ENCODE measurements at regions not wholly inside any gene's neighbourhood (a gene's known extent, or its start where the extent isn't known, plus 50 kb on each side); places are given as distances from the start of the nearest gene placed in this dataset.
"Not testable (repeated sequence)": the region's sequence is repeated elsewhere in the genome, so short reads cannot be mapped to it uniquely, and the experiment has no call there.

DNA sequence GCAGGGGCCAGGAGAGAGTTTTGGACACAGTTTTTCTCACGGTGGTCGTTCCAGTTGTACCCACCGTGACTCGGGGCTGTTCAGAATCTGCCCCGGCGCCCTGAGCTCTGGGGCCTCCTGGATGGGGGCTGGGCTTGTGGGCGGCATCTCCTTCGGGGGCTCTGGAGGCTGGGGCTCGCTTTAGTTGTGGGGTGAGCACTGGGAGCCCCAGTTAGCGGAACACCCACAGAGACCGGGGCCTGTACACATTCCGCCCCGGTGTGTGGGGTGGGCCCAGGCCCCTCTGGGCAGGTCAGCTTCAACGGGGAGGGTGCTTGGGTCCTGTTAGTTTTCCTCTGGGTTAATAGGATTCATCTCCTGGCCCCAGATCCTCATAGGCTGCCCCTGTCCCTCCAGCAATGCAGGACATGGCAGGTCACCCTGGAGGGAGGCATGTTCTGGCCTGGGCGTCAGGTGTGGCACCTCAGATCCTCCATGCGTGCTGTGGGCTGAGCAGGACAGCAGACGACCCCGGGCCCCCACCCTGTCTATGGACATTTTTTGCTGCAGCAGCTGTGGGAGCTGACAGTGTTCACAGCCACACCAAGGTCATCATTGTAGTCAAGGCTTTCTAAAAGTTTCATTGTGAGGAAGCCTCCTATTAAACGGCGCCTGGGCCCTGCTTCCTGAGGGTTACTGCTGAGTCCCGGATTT is 393.2 kb downstream of the TMEM121 start:
- H3K9ac ChIP-seq (ENCODE audit: low read length) = no peak overlapping the region
- no peaks in the 10 kb centered on the region for H3K4me1 ChIP-seq (ENCODE audit: control insufficient read depth, low read depth, low read length)
- H3K36me3 ChIP-seq (ENCODE audit: control insufficient read depth, low read depth, low read length) = no peaks in the 10 kb centered on the region
- no peak overlapping the region for H3K27ac ChIP-seq (ENCODE audit: low read length)
- H3K27me3 ChIP-seq (ENCODE audit: control insufficient read depth, insufficient read depth, low read length) = no peaks in the 10 kb centered on the region
- no peak overlapping the region for H3K4me3 ChIP-seq (ENCODE audit: low read length)
- peaks cover 36% of the 10 kb centered on the region for H3K9me3 ChIP-seq (ENCODE audit: control insufficient read depth, low read depth, low read length)

- H3K36me3 ChIP-seq (ENCODE audit: control insufficient read depth, low read depth, low read length); H3K27me3 ChIP-seq (ENCODE audit: control insufficient read depth, insufficient read depth, low read length); H3K9ac ChIP-seq (ENCODE audit: low read length); H3K27ac ChIP-seq (ENCODE audit: low read length); H3K4me3 ChIP-seq (ENCODE audit: low read length); H3K4me1 ChIP-seq (ENCODE audit: control insufficient read depth, low read depth, low read length): not testable (repeated sequence)
- H3K9me3 ChIP-seq (ENCODE audit: control insufficient read depth, low read depth, low read length) = peaks cover 35% of the 10 kb centered on the region
Observed at GRCh38 chr14:105920151-105920700, 393.8 kb downstream of the TMEM121 start.

DNA sequence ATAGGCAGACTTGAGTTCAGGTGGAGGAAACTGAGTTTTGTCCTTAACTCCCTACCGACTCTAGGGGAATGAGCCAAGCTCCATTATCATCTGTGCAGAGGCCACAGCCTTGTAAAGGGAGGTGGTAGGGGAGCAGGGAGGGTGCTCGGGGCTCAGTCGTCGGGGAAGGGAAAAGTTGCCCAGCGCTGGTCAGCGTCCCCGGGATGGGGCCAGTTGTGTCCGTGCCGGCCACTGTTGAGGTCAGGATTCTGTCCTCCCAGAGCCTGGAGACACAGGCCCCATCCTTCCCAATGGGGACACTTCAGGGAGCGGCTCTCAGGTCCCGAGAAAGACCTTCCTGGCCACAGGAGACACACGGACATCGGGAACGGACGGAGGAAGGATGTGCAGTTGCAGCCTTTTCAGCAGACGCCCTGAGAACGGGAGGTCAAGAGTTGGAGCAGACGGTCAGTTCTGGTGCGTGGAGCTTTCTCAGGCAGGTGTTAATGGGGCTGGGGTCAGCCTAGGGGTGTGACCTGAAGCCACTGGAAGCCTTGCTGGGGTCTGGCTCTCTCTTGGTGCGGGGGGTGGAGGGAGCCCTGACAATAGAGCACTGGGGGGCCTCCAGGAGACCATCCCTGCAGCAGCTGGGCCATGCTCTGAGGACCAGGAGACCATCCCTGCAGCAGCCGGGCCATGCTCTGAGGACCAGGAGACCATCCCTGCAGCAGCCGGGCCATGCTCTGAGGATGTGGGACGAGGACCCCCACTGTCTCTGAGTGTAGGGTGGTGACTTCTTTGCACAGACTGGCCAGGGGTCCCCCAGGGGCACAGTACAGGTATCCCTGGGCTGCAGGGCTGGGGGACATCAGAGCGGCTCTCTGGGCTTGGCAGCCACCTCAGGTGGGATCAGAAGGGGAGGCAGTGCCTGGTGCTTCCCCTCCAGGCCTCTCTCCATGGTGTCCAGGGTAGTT is 394.7 kb downstream of the TMEM121 start:
- not testable (repeated sequence) for H3K27ac ChIP-seq (ENCODE audit: low read length)

GRCh38 chr14:105921781-105922180 is 395.4 kb downstream of the TMEM121 start:
- not testable (repeated sequence) for H3K4me3 ChIP-seq (ENCODE audit: low read length); H3K4me1 ChIP-seq (ENCODE audit: control insufficient read depth, low read depth, low read length); H3K9ac ChIP-seq (ENCODE audit: low read length); H3K36me3 ChIP-seq (ENCODE audit: control insufficient read depth, low read depth, low read length); H3K27me3 ChIP-seq (ENCODE audit: control insufficient read depth, insufficient read depth, low read length); H3K27ac ChIP-seq (ENCODE audit: low read length)
- H3K9me3 ChIP-seq (ENCODE audit: control insufficient read depth, low read depth, low read length) = peaks cover 35% of the 10 kb centered on the region

More for the DNA sequence above, 394.7 kb downstream of the TMEM121 start:
- peaks cover 32% of the 10 kb centered on the region for H3K9me3 ChIP-seq (ENCODE audit: control insufficient read depth, low read depth, low read length)
- not testable (repeated sequence) for H3K4me3 ChIP-seq (ENCODE audit: low read length); H3K4me1 ChIP-seq (ENCODE audit: control insufficient read depth, low read depth, low read length); H3K9ac ChIP-seq (ENCODE audit: low read length); H3K36me3 ChIP-seq (ENCODE audit: control insufficient read depth, low read depth, low read length); H3K27me3 ChIP-seq (ENCODE audit: control insufficient read depth, insufficient read depth, low read length)

DNA sequence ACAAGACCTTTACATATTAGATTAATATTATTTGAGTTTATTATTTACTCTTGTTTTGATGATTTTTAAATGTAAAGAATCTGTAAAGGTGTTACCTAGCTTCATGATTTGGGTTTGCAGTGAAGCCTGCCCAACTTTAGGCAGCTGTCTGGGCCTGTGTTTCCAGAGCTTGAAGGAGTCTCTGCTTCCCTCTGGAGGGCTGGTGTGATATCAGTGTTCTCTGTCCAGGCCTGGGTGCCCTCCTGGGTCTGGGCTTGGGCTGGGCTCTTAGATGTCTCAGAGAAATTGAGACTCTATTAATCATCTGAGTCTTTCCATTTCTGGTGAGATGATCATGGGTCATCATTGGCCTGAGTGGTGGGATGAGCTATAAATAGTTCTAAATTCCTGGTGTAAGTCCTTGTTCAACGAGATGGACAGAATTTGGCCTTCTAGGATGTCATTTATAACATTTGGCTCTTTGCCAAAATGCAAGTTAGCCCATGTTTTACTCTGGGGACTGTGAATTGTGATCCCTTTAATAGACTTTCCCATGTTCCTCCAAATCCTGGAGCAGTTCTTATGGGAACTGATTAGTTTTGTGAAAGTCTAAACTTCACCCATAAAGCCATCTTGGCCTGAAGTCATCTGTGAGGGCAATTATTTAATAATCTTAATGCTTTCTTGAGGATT is 397.3 kb downstream of the TMEM121 start:
- H3K4me1 ChIP-seq (ENCODE audit: control insufficient read depth, low read depth, low read length); H3K36me3 ChIP-seq (ENCODE audit: control insufficient read depth, low read depth, low read length); H3K27me3 ChIP-seq (ENCODE audit: control insufficient read depth, insufficient read depth, low read length); H3K27ac ChIP-seq (ENCODE audit: low read length); H3K9ac ChIP-seq (ENCODE audit: low read length); H3K4me3 ChIP-seq (ENCODE audit: low read length): not testable (repeated sequence)
- H3K9me3 ChIP-seq (ENCODE audit: control insufficient read depth, low read depth, low read length) = peaks cover 42% of the 10 kb centered on the region

DNA sequence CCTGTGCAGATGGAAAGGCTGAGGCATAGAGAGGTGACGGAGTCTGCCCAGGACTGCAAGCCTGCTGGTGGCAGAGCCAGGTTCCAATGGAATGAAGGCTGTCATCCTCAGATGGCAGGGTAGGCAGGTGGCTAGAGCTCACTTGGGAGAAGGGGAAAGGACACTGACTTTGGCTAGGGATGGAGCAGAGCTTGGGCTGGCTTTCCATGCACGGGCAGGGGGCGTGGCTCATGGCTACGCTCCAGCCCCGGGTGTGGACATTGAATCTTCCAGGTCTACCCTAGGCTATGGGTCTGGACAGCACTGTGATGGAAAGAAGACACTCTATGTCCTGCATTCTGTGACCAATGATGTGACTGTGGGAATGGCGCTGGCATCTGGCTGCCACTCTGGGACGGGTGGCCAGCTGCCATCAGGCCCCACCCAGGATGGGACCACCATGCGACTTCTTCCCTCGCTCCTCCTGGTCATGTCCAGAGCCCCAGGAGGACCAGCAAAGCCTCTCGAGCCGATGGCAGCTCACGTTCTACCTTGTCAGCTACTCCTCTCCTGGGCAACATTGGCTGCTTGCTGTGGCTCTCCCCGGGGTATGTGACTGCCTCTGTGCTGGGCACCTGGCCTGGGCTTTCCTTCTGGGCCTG is 398.7 kb downstream of the TMEM121 start:
- Histone ChIP-seq H3K27me3 (ENCODE audit: control insufficient read depth, insufficient read depth, low read length) (no peaks in the 10 kb centered on the region), H3K36me3 (ENCODE audit: control insufficient read depth, low read depth, low read length) (no peaks in the 10 kb centered on the region), H3K9ac (ENCODE audit: low read length) (no peak overlapping the region), H3K9me3 (ENCODE audit: control insufficient read depth, low read depth, low read length) (peaks cover 47% of the 10 kb centered on the region), H3K27ac (ENCODE audit: low read length) (no peak overlapping the region), H3K4me3 (ENCODE audit: low read length) (no peak overlapping the region), H3K4me1 (ENCODE audit: control insufficient read depth, low read depth, low read length) (no peaks in the 10 kb centered on the region)

GRCh38 chr14:105925615-105926372 is 399.4 kb downstream of the TMEM121 start:
- H3K27me3 ChIP-seq (ENCODE audit: control insufficient read depth, insufficient read depth, low read length) = no peaks in the 10 kb centered on the region
- no peak overlapping the region for H3K4me3 ChIP-seq (ENCODE audit: low read length)
- peaks cover 51% of the 10 kb centered on the region for H3K9me3 ChIP-seq (ENCODE audit: control insufficient read depth, low read depth, low read length)
- H3K27ac ChIP-seq (ENCODE audit: low read length) = no peak overlapping the region
- H3K4me1 ChIP-seq (ENCODE audit: control insufficient read depth, low read depth, low read length) = no peaks in the 10 kb centered on the region
- H3K9ac ChIP-seq (ENCODE audit: low read length) = no peak overlapping the region
- H3K36me3 ChIP-seq (ENCODE audit: control insufficient read depth, low read depth, low read length) = no peaks in the 10 kb centered on the region

GRCh38 chr14:105926373-105927095 is 400.2 kb downstream of the TMEM121 start:
- Histone ChIP-seq H3K9ac (ENCODE audit: low read length) (no peak overlapping the region), H3K4me1 (ENCODE audit: control insufficient read depth, low read depth, low read length) (no peaks in the 10 kb centered on the region), H3K9me3 (ENCODE audit: control insufficient read depth, low read depth, low read length) (peaks cover 56% of the 10 kb centered on the region), H3K4me3 (ENCODE audit: low read length) (no peak overlapping the region), H3K27me3 (ENCODE audit: control insufficient read depth, insufficient read depth, low read length) (no peaks in the 10 kb centered on the region), H3K36me3 (ENCODE audit: control insufficient read depth, low read depth, low read length) (no peaks in the 10 kb centered on the region), H3K27ac (ENCODE audit: low read length) (no peak overlapping the region)

DNA sequence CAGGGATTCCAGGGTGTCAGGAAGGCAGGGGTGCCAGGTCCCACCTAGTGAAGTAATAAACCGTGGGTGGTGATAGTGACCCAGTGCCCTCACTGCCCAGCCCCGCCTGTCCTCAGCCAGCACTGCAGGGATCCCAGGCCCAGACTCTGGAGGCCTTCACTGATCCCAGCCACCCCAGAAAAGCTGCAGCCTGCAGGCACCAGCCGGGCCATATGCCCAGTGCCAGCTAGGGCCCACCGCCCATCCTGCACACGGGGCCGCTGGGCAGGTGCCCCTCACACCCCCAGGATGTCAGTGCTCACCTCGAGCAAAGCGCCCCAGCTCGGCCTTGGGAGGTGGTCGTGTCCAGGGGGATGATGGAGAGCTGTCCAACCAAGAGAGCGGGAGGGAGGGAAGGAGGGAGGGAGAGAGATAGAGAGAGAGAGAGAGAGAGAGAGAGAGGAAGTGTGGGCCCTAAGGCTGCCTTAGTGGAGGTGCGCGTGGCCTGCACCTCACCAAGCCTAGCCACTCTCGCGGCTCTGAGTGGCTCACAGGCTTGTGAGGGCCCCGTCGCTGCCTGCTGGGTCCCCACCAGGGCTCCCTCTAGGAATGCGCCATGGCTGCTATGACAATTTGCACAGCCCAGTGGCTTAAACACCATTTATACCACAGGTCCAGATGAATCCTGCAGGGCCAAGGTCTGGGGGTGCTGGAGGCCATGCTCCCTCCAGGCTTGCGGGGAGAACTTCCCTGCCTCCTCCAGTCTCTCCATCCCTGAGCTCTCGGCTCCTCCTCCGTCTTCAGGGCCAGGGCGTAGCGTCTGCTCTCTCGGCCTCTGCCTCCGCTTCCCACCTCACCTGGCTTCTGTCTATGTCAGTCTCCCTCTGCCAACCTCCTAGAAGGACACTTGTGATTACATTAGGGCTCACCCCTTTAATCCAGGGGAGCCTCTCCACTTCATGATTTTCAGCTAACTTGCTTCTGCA is 401.0 kb downstream of the TMEM121 start:
- no peaks in the 10 kb centered on the region for H3K4me1 ChIP-seq (ENCODE audit: control insufficient read depth, low read depth, low read length)
- H3K9ac ChIP-seq (ENCODE audit: low read length) = no peak overlapping the region
- peaks cover 60% of the 10 kb centered on the region for H3K9me3 ChIP-seq (ENCODE audit: control insufficient read depth, low read depth, low read length)
- H3K27ac ChIP-seq (ENCODE audit: low read length) = no peak overlapping the region
- H3K27me3 ChIP-seq (ENCODE audit: control insufficient read depth, insufficient read depth, low read length) = no peaks in the 10 kb centered on the region
- H3K4me3 ChIP-seq (ENCODE audit: low read length) = no peak overlapping the region
- no peaks in the 10 kb centered on the region for H3K36me3 ChIP-seq (ENCODE audit: control insufficient read depth, low read depth, low read length)
